ENCODE measurements at regions not wholly inside any gene's neighbourhood (a gene's known extent, or its start where the extent isn't known, plus 50 kb on each side); places are given as distances from the start of the nearest gene placed in this dataset.

- no peak for DNase-seq
Measured at GRCh38 chr6:21648475-21649050, 55.0 kb downstream of the SOX4 start.

- DNase-seq, result no peak
Measured at GRCh38 chr6:21653323-21653722, 59.8 kb downstream of the SOX4 start.

DNA sequence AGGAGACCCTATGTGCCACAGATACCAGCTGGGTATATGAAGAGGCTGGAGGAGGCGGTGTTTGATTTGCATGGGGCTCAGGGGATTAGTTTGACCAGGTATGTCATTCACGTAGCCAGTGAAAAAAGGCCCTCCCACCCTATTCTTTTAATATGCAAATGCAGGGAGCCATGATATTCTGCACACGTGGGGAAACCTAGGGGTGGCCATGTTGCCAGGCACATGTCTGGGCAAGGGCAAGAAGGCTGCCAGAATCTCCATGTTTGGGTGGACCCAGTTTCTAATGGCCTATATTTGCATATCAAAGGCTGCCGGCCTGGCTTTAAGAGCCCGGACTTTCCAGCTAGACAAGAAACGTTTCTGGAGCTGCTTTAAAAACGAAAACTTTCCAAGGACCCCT, 60.4 kb downstream of the SOX4 start:
- DNase-seq, result no peak

DNA sequence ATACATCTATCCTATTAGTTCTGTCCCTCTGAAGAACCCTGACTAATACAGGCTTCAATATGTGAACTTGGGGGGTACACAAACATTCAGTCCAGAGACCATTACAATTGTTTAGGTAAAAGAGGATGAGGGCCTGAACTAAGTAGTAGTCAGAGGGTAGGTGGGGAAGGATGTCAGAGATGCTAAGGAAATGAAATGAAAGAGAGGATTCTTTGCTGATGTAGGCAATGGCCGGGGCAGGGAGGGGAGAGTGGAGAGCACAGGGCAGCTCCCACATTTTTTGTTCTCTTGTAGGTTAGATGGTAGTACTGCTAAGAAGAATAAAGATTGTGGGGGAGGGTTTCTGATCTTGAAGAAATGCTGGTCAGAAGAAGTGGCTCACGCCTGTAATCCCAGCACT, 60.8 kb downstream of the SOX4 start:
- no peak for DNase-seq

DNA sequence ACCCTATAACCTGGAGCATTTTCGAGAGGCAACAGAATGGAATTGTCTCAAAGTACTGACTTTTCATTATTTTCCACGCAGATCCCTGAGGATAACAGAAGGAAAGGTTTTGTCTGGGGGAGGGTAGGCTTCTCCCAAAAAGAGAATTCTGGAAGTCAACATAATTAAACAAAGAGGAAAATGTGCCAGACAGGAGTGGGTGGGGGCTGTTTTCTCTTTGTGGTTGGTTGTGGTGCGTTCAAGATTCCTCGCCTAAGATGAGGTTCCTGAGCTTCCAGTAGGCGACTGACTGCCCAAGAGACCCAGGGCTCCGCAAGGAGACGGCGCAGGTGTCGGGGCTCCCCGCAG, 70.4 kb downstream of the SOX4 start:
- no peak for DNase-seq

DNA sequence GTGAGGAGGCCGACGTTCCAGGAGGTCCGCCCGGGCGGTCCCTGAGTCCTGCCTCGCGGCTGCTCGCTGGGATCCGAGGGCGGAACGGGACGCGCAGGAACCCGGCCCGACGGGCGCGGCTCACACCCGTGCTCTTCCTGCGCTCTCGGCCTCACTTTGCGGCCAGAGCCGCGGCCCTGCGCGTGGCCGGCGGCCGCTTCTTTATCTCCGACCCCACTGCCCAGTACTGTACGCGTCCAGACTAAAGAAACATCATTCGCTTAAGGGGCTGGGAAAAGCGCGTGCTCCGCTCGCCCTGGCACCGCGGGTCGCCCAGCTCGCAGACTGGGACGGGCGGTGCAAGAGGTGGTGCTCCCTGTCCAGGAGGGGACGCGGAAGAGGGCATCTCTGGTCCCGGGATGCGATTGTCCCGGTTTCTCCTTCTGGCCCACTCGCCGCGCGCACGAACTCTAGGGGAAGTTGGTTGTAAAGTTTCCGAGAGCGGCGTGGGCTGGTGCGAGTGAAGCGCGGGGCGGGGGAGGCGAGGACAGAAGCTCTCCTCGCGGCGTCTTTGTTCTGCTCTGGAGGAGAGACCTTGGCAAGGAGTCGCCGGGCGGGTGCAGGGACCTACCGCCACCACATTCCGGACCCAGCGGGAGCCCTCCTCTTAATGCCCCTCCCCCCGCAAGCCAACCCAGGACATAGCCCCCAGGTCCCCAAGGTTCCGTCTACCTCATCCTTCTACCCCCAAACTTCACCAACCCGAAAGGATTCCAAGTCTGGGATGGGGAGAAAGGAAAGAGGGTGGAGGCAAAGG, 71.0 kb downstream of the SOX4 start:
- peak in 1 of 56 donors; percentile 7 for DNase-seq

DNA sequence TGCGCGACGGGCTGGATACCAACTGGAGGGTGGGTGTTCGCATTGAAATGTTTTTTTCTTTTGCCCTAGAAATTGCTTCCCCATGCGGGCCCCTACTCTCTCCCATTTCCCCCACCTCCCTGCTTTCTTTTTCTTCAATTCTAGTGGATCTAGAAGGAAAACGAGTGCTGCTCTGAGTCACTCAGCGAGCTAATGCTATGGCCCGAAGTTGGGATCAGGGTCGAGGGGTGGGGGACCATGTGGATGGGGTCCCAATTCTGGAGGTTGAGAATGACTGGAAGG, 71.5 kb downstream of the SOX4 start:
- no peak for DNase-seq

- peak in 1 of 56 donors; percentile 6 for DNase-seq
Measured at GRCh38 chr6:21665392-21666200, 72.0 kb downstream of the SOX4 start.

GRCh38 chr6:21666201-21666691, 72.7 kb downstream of the SOX4 start:
- DNase-seq, result no peak

GRCh38 chr6:21666853-21667681, 73.5 kb downstream of the SOX4 start:
- no peak for DNase-seq

DNA sequence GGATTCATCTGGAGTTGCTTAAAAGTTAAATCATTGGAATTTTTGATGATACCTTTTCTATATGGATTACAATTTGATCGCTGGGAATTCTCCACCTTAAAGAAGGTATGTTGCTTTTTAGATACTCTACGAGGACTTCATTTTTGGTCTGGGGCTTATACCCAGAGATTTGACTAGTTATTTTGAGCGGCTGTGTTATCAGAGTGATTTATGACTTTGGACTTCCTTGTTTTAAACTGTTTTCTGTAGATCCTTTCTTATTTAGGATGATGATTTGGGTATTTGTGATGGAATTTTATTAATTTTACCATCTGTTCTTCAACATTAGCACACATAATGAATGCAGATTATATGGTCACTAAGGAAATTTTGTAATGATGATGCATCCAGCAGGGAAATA, 75.2 kb downstream of the SOX4 start:
- DNase-seq, result no peak

- no peak for DNase-seq
Measured at GRCh38 chr6:21676769-21677168, 83.2 kb downstream of the SOX4 start.

- no peak for DNase-seq
Measured at GRCh38 chr6:21678990-21679389, 85.4 kb downstream of the SOX4 start.

GRCh38 chr6:21679761-21680265, 86.3 kb downstream of the SOX4 start:
- no peak for DNase-seq

DNA sequence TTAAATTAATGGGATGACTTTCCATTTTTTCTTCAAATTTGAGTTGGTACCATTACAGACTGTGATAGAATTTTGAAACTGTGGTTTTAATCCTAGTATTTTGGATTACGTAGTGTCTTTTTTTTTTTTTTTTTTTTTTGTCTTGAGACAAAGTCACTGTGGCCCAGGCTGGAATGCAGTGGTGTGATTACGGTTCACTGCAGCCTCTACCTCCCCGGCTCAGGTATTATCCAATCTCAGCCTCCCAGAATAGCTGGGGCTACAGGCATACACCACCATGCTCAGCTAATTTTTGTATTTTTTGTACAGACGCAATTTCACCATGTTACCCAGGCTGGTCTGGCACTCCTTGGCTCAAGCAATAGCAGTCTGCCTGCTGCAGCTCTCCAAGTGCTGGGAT, 87.1 kb downstream of the SOX4 start:
- DNase-seq, result no peak

DNA sequence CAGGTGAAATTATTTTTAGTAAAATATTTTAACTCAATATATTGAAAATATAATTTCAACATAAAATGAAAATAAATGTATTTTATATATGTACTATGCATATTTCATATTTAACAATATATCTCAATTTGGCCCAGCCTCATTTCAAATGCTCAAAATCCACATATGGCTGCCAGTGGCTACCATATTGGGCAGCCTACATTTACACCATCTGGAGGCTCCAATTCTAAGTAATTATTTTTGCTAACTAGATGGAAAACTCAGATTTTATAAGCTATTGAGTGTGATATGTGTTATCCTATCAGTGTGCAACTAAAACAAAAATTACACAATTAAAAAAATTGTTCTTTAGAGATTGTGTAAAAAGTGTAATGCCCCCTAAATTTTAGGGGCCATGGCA, 96.9 kb downstream of the SOX4 start:
- DNase-seq, result no peak

DNA sequence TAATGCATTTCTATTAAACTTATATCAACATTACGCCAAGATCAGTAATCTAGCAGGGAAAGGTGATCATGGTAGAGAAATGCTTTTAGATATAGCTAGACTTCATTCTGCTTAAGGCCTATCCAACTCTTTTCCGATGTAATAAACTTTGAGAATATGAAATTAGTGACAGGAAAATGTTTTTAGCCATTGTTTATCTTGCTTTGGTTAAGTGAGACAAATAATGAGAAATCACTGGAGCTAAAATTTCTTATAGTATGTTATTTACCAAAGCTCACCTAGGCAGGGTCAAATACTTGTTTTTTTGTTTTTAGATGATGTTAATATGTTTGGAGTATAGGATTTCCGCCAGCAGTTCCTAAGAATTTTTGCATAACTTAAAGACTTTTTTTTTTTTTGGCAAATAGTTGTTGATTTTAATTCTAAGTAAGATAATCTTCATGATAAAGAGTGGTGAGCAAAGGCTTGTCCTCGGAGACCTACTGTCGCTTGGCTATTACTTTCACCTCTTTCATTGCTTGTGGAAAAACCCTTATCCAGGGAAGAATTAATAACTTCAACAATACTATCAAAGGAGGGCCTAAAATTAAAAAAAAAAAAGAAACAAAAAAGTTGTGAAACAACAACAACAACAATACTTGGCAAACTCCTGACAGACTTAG, 98.3 kb downstream of the SOX4 start:
- DNase-seq, result no peak

DNA sequence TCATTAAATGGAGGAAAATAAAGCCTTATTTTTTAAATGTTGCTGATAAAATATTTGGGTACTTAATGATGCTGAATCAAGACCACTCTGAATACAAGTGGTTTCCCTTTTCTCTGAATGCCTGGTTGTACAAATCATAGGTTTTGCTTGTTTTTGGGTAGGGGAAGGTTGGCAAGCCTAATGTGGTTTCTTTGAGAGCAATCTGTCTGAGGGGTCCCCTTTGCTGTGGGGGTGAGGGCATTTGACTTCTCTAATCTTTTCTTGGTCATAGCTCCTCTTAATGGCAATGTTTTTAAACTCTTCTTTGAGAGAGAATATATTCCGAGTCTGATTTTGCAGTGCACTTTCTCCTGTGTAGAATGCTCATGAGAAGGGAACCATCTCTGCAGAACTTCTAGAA, 99.2 kb downstream of the SOX4 start:
- DNase-seq, result no peak

DNA sequence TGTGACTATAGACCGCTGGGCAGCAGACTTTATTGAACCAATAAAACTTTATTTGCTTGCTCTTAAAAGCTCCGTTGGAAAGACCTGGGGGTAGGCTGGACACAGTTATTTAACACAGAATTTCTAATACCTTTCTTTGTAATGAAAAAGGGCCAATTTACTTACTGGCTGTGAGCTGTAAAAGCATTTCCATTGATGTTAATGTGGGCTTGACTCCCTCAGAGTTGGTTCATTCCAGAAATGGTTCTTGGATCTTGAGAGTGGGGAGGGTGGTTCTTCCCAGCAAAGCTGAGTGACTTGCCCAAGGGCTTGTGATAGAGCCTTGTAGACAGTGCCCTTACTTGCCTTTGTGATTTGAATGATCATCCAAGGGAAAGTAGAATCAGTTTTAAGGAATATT, 100.6 kb downstream of the SOX4 start:
- DNase-seq, result no peak

- DNase-seq, result no peak
Measured at GRCh38 chr6:21707524-21708319, 114.2 kb downstream of the SOX4 start.

Measured in nucleus accumbens (tissue), 56 donors.